NCI-H2081 treated with DMSO at 0.1 percent for 48 hours (cell line): ENCODE measurements at regions not wholly inside any gene's neighbourhood (a gene's known extent, or its start where the extent isn't known, plus 50 kb on each side); places are given as distances from the start of the nearest gene placed in this dataset.
"Not testable (repeated sequence)": the region's sequence is repeated elsewhere in the genome, so short reads cannot be mapped to it uniquely, and the experiment has no call there.

Source experiments
- DNase-seq: peaks from one replicate; lab custom pipeline; 2025; lab: John Stamatoyannopoulos, UW

- DNase-seq: no peak
These were observed 195.0 kb upstream of the MARCKS start for GRCh38 chr6:113662093-113662665.

DNA sequence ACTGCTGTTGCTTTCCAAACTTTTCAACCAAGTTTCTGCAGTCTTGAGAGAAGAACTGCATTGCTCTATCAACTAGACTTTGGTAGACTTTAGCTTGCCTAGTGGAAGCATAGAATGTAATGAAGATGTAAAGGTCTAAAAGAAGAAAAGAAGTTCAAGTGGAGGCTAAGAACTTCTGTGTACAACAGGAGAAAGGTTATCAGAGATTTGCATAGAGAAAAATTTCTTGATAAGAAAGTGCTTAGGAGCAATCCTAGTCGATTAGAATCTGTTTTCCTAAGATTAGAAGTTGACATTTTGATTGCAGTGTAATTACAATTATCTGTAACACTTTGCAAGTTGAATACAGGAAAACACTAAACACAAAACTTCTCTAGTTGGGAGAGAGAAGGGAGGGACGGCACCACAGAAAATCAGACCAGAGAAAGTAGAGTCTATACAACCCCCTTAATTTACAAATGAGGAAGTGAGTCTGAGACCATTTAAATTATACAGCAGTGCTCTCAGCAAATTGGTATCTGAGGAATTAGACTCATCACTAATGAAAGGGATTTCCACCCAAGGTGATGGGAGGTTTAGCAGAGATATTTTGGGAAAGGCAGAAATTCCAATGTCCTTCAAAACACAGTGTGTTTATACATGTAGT, 194.3 kb upstream of the MARCKS start:
- no peak for DNase-seq

DNA sequence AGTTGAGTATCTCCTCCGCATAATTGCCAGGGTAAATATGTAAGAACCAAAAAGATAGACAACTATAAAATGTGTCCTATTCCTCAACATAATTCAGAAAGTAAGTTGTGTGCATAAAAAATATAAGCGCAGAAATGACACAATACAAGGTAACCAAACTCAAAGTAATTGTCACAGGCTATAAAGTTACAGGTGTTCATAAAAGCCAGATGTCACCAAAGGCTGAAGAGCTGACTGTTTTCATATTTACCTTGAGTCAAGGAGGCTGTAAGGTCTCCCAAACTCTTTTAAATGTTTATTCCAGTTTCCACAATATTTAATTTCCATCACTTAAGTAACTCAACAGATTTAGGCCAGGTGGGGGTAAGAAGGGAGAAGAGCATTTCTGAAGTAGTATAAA, 192.2 kb upstream of the MARCKS start:
- no peak for DNase-seq

- DNase-seq: no peak
These were observed 188.3 kb upstream of the MARCKS start for GRCh38 chr6:113668641-113669408.

GRCh38 chr6:113669606-113670005, 187.5 kb upstream of the MARCKS start:
- DNase-seq: no peak

DNA sequence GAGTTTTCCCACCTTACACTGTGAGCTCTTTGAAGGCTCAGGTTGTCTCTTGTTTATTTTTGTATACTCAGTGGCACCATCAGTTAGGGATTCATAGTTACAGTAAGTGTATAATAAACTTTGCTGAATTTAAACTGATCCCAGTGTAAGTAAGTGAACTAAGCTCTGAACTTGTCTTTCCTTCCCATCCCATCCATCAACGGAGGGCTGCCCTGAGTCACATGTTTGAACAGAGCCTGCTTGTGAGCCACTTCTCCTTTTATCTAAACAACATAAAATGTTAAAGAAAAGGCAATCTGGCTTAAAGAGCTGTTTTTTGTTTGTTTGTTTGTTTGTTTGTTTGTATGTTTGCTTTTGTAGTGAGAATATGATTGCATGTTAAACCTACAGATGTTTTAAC, 185.7 kb upstream of the MARCKS start:
- no peak for DNase-seq

DNA sequence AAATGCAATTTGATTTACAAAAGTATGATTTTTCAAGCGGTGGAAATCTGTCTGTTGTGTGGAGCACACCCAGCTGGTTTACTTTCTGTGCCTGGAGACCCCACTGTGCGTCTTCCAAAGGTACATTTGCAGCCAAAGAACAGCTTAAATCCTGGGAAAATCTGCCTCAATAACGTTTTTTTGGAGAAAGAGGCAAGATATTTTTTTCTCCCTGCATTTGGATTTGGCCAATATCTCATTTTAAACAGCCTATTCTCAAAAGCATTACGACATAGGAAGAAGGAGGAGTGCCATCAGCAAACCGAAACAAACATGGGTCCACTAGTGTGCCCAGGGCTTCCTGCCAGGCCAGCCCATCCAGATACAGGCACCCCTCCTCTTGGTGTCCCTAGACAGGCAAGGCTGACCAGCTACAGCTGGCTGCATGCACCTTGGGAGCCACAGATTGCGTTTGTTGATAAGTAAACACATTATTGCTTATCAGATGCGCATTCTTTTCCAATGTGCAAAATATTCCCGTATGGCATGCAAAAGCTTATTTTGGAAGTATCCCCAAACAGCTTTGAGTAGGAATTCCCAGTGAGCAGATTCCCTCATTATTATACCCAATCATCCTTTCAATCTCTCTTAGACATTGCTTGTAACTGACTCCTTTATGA, 184.5 kb upstream of the MARCKS start:
- no peak for DNase-seq

DNA sequence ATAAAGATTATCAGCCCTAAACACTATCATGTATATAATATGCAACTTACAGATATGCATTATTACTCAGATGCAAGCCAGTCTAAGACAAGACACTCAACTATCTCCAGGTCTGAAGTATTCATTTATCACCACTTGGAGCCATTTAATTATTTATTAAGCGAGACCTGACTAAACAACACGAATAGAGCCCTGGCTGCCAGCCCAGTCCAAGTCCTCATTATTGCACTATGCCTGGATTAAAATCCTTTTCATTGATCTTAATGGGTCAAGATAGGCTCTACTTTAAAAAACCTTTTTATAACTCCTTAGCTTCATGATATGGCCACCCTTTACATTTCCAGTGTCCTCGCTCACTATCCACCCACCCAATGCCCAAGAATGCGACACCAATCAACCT, 183.1 kb upstream of the MARCKS start:
- DNase-seq: no peak

- no peak for DNase-seq
These were observed 181.1 kb upstream of the MARCKS start for GRCh38 chr6:113676057-113676456.

GRCh38 chr6:113676968-113677367, 180.2 kb upstream of the MARCKS start:
- DNase-seq: no peak

DNA sequence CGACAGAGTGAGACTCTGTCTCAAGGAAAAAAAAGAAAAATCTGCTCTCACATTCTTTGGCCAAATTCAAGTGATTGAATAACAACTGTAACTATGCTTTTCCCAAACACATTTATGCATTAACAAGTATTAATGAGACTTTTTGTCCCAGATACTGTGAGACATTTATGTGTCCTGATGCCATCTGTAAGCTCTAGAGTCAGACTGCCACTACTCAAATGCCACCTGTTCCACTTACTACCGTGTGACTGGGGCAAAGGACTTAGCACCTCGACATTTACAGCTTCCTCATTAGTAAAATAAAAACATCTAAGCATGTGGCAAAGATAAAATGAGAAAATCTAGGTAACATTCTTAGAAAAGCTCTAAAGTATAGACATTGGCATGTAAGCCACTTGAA, 178.1 kb upstream of the MARCKS start:
- no peak for DNase-seq

- no peak for DNase-seq
These were observed 176.8 kb upstream of the MARCKS start for GRCh38 chr6:113680301-113680700.

- no peak for DNase-seq
These were observed 173.2 kb upstream of the MARCKS start for GRCh38 chr6:113683968-113684367.

- no peak for DNase-seq
These were observed 172.7 kb upstream of the MARCKS start for GRCh38 chr6:113684382-113684901.

GRCh38 chr6:113686049-113686448, 171.1 kb upstream of the MARCKS start:
- DNase-seq: no peak

DNA sequence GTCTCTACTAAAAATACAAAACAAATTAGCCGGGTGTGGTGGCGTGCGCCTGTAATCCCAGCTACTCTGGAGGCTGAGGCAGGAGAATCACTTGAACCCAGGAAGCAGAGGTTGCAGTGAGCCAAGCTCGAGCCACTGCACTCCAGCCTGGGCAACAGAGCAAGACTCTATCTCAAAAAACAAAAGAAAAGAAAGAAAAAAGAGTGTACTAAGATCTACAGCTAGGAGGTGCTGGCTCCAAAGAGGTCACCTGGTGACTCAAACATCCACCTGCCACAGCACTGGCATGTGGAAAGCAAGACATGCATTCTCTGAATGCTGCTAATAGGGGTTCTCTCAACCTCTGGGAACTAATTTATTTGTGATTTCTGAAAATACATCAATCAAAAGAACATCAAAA, 167.5 kb upstream of the MARCKS start:
- not testable (repeated sequence) for DNase-seq

DNA sequence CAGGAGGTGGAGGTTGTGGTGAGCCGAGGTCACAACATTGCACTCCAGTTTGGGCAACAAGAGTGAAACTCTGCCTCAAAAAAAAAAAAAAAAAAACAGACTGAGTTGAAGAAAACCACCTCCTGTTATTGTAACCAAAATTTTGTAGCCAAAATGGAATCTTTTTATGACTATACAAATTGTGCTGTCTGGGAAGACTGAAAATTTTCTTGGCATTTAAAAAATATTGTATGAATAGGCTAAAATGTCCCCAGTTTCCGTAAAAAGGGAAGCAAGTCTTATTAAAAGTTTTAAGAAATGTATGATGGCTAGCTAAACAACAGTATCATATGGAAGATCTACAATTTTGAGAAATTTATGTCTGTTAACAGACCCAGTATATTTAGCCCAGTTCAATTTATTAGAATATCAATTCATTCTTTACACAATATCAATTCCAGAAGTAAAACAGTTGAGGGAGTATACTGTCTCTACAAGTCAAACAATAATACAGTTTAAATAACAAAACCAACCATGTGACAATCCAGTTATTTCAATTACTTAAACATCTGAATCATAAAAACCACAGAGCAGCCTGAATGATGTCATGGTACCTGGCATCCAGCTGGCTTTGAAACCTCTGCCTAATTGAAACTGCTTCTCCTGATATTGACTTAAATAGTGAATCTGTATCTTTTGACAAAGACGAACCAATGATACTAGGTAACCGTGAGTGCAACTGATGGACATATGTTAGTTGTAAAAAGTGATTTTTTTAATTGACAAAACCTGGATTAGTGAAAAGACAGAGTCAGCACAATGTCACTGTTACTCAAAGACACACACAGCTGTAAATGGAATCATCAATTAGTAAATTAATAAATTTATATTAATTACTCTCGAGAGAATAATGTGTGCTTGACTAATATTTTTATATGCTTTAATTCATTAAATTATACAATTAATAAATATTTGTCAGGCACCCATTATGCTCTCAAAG, 166.6 kb upstream of the MARCKS start:
- no peak for DNase-seq

DNA sequence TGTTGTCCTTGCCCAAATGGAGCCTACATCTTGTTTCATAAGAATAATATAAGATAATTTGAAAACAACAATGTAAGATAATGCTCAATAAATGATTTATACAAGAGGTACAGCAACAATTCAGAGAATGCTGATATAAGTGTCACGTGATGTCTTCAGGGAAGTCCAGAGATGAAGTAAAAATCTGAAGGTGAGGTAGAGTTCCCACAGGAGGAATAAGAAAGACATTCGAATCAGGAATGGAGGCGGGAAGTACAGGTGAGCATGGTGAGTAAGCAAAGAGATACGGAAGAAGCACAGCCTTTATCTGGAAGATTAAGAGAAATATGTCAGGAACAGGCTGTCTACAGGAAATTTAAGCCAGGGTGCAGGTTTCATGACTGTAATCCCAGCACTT, 165.9 kb upstream of the MARCKS start:
- no peak for DNase-seq

DNA sequence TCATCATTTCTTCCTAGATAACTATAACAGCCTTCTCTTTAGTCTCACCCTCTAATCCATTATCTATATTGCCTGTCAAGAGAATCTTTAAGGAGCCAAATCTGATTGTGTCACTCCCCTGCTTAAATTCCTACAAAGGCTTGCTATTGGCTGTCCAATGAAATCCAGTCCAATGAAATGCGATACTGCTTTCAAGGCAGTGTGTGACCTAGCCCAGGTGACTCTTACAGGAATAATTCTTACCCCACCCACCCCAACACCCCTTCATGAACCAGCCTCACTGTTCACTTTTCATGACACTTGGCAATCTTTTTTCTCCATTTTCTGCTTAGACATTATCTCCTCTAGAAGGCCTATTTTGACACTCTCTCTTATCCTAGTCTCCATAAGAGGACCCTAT, 163.3 kb upstream of the MARCKS start:
- no peak for DNase-seq

- no peak for DNase-seq
These were observed 162.7 kb upstream of the MARCKS start for GRCh38 chr6:113694278-113695077.

GRCh38 chr6:113695516-113695915, 161.6 kb upstream of the MARCKS start:
- DNase-seq: no peak
